ENCODE measurements at regions not wholly inside any gene's neighbourhood (a gene's known extent, or its start where the extent isn't known, plus 50 kb on each side); places are given as distances from the start of the nearest gene placed in this dataset.

DNA sequence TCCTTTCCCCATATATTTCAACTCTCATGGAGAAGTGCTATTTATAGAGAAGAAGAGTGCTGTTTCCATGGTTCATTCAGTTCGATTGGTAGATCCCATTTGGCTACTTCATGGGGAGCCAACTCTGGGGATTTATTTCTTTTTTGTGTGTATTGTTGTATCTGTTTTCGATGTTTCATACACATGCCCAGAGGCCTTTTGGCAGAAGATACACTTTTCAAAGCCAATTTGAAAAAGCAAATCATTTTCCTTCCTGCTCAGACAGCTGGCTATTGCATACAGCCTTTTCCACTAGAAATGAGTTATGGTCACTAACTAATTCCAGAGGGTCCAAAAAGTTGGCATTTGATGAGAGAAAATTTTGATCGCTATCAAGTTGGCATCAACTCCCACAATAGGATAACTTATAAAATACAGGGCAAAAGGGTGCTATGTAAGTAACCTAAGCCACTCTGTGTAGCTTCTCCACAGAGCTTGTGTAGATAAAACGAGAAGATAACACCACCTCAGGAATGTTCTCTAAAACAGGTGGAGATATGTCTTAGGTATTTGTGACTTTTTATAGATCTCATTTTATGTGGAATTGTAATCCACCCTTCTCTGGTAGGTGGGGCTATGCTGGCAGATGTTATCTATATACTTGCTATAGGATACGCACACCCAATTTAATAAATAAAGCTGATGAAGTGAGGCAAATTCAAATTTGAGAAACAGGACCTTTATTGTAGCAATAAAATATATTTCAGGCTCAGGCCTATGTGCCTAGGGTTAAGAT, 798.5 kb downstream of the SATB2 start:
- peaks cover 0 to 13% (median 0%) of the 10 kb centered on the region in 5 donors for H3K4me1 ChIP-seq (ENCODE audit: control insufficient read depth in 5 of 5, insufficient read depth in 5 of 5, low read length in 5 of 5)
- 76 to 86% methylated on average over 5 of the region's 5 CpGs for WGBS, 2 donors
- no peak for ATAC-seq (ENCODE audit: insufficient read depth, low FRiP score)

DNA sequence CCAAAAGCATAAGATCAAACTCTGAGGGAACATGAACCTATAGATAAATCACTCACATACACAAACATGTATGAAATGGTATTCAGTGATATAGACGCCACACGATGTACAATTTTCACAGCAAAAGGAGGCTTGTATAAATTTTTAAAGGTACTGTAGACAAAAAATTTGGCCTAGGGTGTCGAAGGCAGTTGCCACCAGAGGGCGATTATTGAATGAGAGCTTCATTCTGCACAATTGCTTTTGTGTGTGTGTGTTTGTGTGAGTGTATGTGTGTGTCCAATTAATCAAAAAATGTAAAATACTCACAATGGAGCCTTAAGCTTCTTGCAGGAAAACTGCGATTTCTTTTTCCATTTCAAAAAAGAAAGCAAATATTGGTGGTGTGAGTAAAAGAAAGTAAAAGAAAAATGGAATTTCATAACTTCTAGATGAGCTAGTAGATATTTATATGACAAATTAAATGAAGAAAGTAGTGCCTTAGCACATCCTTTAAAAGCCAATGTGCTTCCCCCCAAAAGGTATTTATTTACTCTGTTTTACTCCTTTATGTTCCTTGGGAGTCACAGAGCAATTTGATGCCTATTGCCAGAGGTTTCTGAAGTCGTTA, 800.1 kb downstream of the SATB2 start:
- DNase-seq (peak in 2 of 3 donors; percentile 9 to 21), ATAC-seq (ENCODE audit: insufficient read depth, low FRiP score) (no peak)
- H3K36me3 ChIP-seq (ENCODE audit: control insufficient read depth in 4 of 4, insufficient read depth in 4 of 4, low read length in 4 of 4): no peaks in the 10 kb centered on the region
- H3K4me3 ChIP-seq: no peak overlapping the region
- peaks cover 0 to 3% (median 0%) of the 10 kb centered on the region in 3 donors for H3K27me3 ChIP-seq (ENCODE audit: control insufficient read depth in 3 of 3, insufficient read depth in 3 of 3, low read length in 2 of 3)
- TF ChIP-seq, protein P1, sequence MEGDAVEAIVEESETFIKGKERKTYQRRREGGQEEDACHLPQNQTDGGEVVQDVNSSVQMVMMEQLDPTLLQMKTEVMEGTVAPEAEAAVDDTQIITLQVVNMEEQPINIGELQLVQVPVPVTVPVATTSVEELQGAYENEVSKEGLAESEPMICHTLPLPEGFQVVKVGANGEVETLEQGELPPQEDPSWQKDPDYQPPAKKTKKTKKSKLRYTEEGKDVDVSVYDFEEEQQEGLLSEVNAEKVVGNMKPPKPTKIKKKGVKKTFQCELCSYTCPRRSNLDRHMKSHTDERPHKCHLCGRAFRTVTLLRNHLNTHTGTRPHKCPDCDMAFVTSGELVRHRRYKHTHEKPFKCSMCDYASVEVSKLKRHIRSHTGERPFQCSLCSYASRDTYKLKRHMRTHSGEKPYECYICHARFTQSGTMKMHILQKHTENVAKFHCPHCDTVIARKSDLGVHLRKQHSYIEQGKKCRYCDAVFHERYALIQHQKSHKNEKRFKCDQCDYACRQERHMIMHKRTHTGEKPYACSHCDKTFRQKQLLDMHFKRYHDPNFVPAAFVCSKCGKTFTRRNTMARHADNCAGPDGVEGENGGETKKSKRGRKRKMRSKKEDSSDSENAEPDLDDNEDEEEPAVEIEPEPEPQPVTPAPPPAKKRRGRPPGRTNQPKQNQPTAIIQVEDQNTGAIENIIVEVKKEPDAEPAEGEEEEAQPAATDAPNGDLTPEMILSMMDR (IDR thresholded peaks at IDR 0.05; ENCODE audit: control extremely low read depth, extremely low read depth): no peak
- WGBS, 2 donors: 54 to 66% methylated on average over 6 of the region's 6 CpGs
- no peak overlapping the region for H3K9ac ChIP-seq (ENCODE audit: insufficient read depth in 1 of 2, low read length in 2 of 2)
- no peaks in the 10 kb centered on the region for H3K9me3 ChIP-seq (ENCODE audit: control insufficient read depth in 4 of 4, insufficient read depth in 3 of 4, low read length in 3 of 4)
- H3K4me1 ChIP-seq (ENCODE audit: control insufficient read depth in 5 of 5, insufficient read depth in 5 of 5, low read length in 5 of 5): peaks cover 0 to 13% (median 0%) of the 10 kb centered on the region in 5 donors
- no peak overlapping the region for H3K27ac ChIP-seq (ENCODE audit: low read depth in 1 of 2, low read length in 1 of 2)

More for the DNA sequence above, 798.5 kb downstream of the SATB2 start:
- peak in 2 of 3 donors; percentile 81 to 85 for DNase-seq
- H3K27me3 ChIP-seq (ENCODE audit: control insufficient read depth in 3 of 3, insufficient read depth in 3 of 3, low read length in 2 of 3): peaks cover 0 to 3% (median 0%) of the 10 kb centered on the region in 3 donors
- no peaks in the 10 kb centered on the region for H3K36me3 ChIP-seq (ENCODE audit: control insufficient read depth in 4 of 4, insufficient read depth in 4 of 4, low read length in 4 of 4)
- TF ChIP-seq, protein P1 (IDR thresholded peaks at IDR 0.05; ENCODE audit: control extremely low read depth, extremely low read depth): no peak
- no peaks in the 10 kb centered on the region for H3K9me3 ChIP-seq (ENCODE audit: control insufficient read depth in 4 of 4, insufficient read depth in 3 of 4, low read length in 3 of 4)
- H3K4me3 ChIP-seq: no peak overlapping the region
- no peak overlapping the region for H3K9ac ChIP-seq (ENCODE audit: insufficient read depth in 1 of 2, low read length in 2 of 2)
- no peak overlapping the region for H3K27ac ChIP-seq (ENCODE audit: low read depth in 1 of 2, low read length in 1 of 2)

DNA sequence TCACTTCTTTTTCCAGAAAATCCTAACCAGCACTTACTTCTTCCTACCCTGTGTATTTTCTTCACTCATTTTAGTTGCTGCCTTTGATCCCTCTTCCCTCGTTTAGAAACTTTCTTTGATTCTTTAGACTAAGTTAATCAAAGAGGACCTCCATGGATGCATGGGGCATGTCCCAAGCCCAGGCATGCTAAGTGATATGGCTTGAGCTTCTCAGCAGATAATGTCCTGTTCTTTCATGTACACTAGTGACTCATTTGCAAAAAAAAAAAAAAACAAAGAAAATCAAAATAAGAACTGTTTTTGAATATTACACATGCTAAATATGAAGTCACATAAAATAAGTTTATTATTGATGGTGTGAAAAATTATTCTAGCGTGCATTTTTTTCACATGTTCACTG, 800.9 kb downstream of the SATB2 start:
- Histone ChIP-seq H3K36me3 (ENCODE audit: control insufficient read depth in 4 of 4, insufficient read depth in 4 of 4, low read length in 4 of 4) (no peaks in the 10 kb centered on the region), H3K9me3 (ENCODE audit: control insufficient read depth in 4 of 4, insufficient read depth in 3 of 4, low read length in 3 of 4) (no peaks in the 10 kb centered on the region), H3K27ac (ENCODE audit: low read depth in 1 of 2, low read length in 1 of 2) (no peak overlapping the region), H3K4me3 (no peak overlapping the region), H3K27me3 (ENCODE audit: control insufficient read depth in 3 of 3, insufficient read depth in 3 of 3, low read length in 2 of 3) (peaks cover 0 to 3% (median 0%) of the 10 kb centered on the region in 3 donors), H3K9ac (ENCODE audit: insufficient read depth in 1 of 2, low read length in 2 of 2) (no peak overlapping the region), H3K4me1 (ENCODE audit: control insufficient read depth in 5 of 5, insufficient read depth in 5 of 5, low read length in 5 of 5) (peaks cover 0 to 13% (median 0%) of the 10 kb centered on the region in 5 donors)
- TF ChIP-seq, protein P1 (IDR thresholded peaks at IDR 0.05; ENCODE audit: control extremely low read depth, extremely low read depth): no peak
- no peak for ATAC-seq (ENCODE audit: insufficient read depth, low FRiP score)
- DNase-seq: no peak
- WGBS, 2 donors: 68 to 84% methylated on average over 2 of the region's 2 CpGs
